Neural progenitor cell (in vitro differentiated cells): ENCODE measurements at regions not wholly inside any gene's neighbourhood (a gene's known extent, or its start where the extent isn't known, plus 50 kb on each side); places are given as distances from the start of the nearest gene placed in this dataset.

Experiments used
- DNase-seq: peaks from one replicate; pipeline ENCODE4 v3.0.0-alpha.2; 2016; ENCODE audit warnings: low spot score
- H2AFZ ChIP-seq: fragments of 200-600 bp; sonication (generic); replicated peaks from 2 replicates; pipeline ENCODE4 v1.6.1; 2016; ENCODE audit warnings: antibody characterized with exemption
- H3F3A ChIP-seq: fragments of 200-600 bp; sonication (generic); 2 replicates; pipeline ENCODE4 v1.6.1; 2016; ENCODE audit warnings: antibody characterized with exemption, low read depth
- H3K27ac ChIP-seq: fragments of 200-600 bp; sonication (generic); 2 replicates; pipeline ENCODE4 v1.5.1; 2016; ENCODE audit warnings: mild to moderate bottlenecking
- H3K27me3 ChIP-seq: fragments of 200-600 bp; sonication (generic); 2 replicates; pipeline ENCODE4 v1.6.1; 2016; ENCODE audit warnings: mild to moderate bottlenecking, moderate library complexity
- H3K36me3 ChIP-seq: fragments of 200-600 bp; sonication (generic); 2 replicates; pipeline ENCODE4 v1.5.1; 2016
- H3K4me1 ChIP-seq: fragments of 200-600 bp; sonication (generic); 2 replicates; pipeline ENCODE4 v1.6.1; 2016; ENCODE audit warnings: mixed run types
- H3K4me2 ChIP-seq: fragments of 200-600 bp; sonication (generic); 2 replicates; pipeline ENCODE4 v1.6.1; 2016
- H3K4me3 ChIP-seq: fragments of 200-600 bp; sonication (generic); 2 replicates; pipeline ENCODE4 v1.5.1; 2016
- H3K79me2 ChIP-seq: fragments of 200-600 bp; sonication (generic); 2 replicates; pipeline ENCODE4 v1.6.1; 2016; ENCODE audit warnings: low read depth
- H3K9ac ChIP-seq: fragments of 200-600 bp; sonication (generic); 2 replicates; pipeline ENCODE4 v1.6.1; 2016
- H3K9me3 ChIP-seq: fragments of 200-600 bp; sonication (generic); 2 replicates; pipeline ENCODE4 v1.5.1; 2016; ENCODE audit warnings: low read depth
- H4K20me1 ChIP-seq: fragments of 200-600 bp; sonication (generic); 2 replicates; pipeline ENCODE4 v1.6.1; 2016; ENCODE audit warnings: low read depth
- H3K27ac Mint-ChIP-seq: 3 replicates; pipeline ENCODE4 v1.8.0; 2021; ENCODE audit warnings: mixed read lengths
- H3K27me3 Mint-ChIP-seq: 2 replicates; pipeline ENCODE4 v1.8.0; 2022; ENCODE audit warnings: low read depth, mild to moderate bottlenecking, inconsistent platforms, moderate library complexity, mixed read lengths; ENCODE audit not compliant: insufficient read depth
- H3K36me3 Mint-ChIP-seq: 3 replicates; pipeline ENCODE4 v1.8.0; 2021; ENCODE audit warnings: mixed read lengths
- H3K4me1 Mint-ChIP-seq: 3 replicates; pipeline ENCODE4 v1.8.0; 2021; ENCODE audit warnings: mixed read lengths
- H3K4me3 Mint-ChIP-seq: 3 replicates; pipeline ENCODE4 v1.8.0; 2021; ENCODE audit warnings: mild to moderate bottlenecking, moderate library complexity, mixed read lengths
- H3K9me3 Mint-ChIP-seq: 3 replicates; pipeline ENCODE4 v1.8.0; 2020; ENCODE audit warnings: mixed read lengths
- EZH2 ChIP-seq: fragments of 200-600 bp; sonication (generic); IDR thresholded peaks from 2 replicates; pipeline ENCODE4 v1.6.1; 2017; ENCODE audit warnings: antibody characterized with exemption, mild to moderate bottlenecking, moderate library complexity
- EZH2phosphoT487 ChIP-seq: fragments of 200-600 bp; sonication (generic); IDR thresholded peaks from 2 replicates; pipeline ENCODE4 v1.6.1; 2017; ENCODE audit warnings: antibody characterized with exemption
- TF ChIP-seq, protein P1 (sequence below): fragments of 200-600 bp; sonication (generic); IDR thresholded peaks from 2 replicates; pipeline ENCODE4 v1.5.1; 2017; ENCODE audit warnings: antibody characterized with exemption, mild to moderate bottlenecking

DNA sequence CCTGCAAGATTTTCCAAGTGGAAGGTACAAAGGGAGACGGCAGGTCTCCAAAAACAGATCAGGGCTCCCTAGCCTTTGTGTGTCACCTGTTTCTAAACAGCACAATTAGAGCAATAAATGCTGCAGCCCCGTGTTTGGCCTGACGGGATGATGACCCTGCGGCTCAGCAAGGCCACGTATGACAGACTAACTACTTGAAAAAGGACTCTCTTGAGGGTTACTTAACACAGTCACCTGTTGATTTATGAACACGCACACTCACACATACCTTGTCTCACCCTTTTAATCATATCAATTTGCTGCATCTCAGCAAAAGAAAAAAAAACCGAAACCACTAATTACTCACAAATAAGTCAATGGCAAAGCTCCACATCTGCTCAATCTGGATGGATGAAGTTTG lies 199.6 kb upstream of the GAS1 start:
- no peak for DNase-seq
- no peak overlapping the region for H2AFZ ChIP-seq
- Mint-ChIP-seq H3K27me3 (no peaks in the 10 kb centered on the region), H3K4me3 (no peak overlapping the region), H3K27ac (no peak overlapping the region), H3K36me3 (peaks cover 1% of the 10 kb centered on the region), H3K9me3 (no peaks in the 10 kb centered on the region), H3K4me1 (peaks cover 5% of the 10 kb centered on the region)
- TF ChIP-seq EZH2, result no peak
- TF ChIP-seq, protein P1, sequence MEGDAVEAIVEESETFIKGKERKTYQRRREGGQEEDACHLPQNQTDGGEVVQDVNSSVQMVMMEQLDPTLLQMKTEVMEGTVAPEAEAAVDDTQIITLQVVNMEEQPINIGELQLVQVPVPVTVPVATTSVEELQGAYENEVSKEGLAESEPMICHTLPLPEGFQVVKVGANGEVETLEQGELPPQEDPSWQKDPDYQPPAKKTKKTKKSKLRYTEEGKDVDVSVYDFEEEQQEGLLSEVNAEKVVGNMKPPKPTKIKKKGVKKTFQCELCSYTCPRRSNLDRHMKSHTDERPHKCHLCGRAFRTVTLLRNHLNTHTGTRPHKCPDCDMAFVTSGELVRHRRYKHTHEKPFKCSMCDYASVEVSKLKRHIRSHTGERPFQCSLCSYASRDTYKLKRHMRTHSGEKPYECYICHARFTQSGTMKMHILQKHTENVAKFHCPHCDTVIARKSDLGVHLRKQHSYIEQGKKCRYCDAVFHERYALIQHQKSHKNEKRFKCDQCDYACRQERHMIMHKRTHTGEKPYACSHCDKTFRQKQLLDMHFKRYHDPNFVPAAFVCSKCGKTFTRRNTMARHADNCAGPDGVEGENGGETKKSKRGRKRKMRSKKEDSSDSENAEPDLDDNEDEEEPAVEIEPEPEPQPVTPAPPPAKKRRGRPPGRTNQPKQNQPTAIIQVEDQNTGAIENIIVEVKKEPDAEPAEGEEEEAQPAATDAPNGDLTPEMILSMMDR, result no peak
- TF ChIP-seq EZH2phosphoT487, result no peak
- H3K4me2 ChIP-seq, result no peak overlapping the region
- no peaks in the 10 kb centered on the region for H3K79me2 ChIP-seq
- no peaks in the 10 kb centered on the region for H3F3A ChIP-seq
- no peaks in the 10 kb centered on the region for H3K9me3 ChIP-seq
- no peak overlapping the region for H3K27ac ChIP-seq
- H3K4me3 ChIP-seq, result no peak overlapping the region
- H3K4me1 ChIP-seq, result no peaks in the 10 kb centered on the region
- H4K20me1 ChIP-seq, result no peaks in the 10 kb centered on the region
- no peaks in the 10 kb centered on the region for H3K36me3 ChIP-seq
- H3K9ac ChIP-seq, result no peak overlapping the region
- H3K27me3 ChIP-seq, result peaks cover 53% of the 10 kb centered on the region

DNA sequence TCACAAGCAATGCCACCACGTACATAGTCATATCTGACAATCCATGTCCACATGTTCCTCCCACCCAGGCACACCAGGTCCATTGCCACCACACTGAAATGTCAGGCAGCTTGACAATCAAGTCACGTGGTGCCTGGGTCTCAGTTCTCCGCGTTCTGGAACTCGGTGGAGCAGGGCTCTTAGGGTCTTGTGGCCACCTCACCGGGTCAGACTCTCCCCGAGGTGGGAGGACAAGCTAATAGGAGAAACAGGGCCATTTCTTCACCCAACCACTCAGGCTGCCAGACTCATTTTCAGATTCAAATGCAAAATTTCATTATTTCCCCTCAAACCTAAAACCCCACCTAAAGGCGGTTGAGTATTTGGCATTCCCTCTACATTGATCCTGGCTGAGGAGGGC lies 200.5 kb upstream of the GAS1 start:
- Histone ChIP-seq H4K20me1 (no peaks in the 10 kb centered on the region), H3K4me1 (no peaks in the 10 kb centered on the region), H3K27ac (no peak overlapping the region), H3F3A (no peaks in the 10 kb centered on the region), H3K9me3 (no peaks in the 10 kb centered on the region), H3K27me3 (peaks cover 53% of the 10 kb centered on the region), H3K36me3 (no peaks in the 10 kb centered on the region), H2AFZ (peak overlapping the region; percentile 77), H3K79me2 (no peaks in the 10 kb centered on the region), H3K4me2 (peak overlapping the region; percentile 36), H3K4me3 (no peak overlapping the region), H3K9ac (no peak overlapping the region)
- Mint-ChIP-seq H3K4me1 (peaks cover 5% of the 10 kb centered on the region), H3K4me3 (peak overlapping the region; percentile 17), H3K27me3 (no peaks in the 10 kb centered on the region), H3K27ac (no peak overlapping the region), H3K9me3 (no peaks in the 10 kb centered on the region), H3K36me3 (peaks cover 1% of the 10 kb centered on the region)
- TF ChIP-seq, protein P1, result no peak
- no peak for TF ChIP-seq EZH2
- TF ChIP-seq EZH2phosphoT487, result no peak
- no peak for DNase-seq

DNA sequence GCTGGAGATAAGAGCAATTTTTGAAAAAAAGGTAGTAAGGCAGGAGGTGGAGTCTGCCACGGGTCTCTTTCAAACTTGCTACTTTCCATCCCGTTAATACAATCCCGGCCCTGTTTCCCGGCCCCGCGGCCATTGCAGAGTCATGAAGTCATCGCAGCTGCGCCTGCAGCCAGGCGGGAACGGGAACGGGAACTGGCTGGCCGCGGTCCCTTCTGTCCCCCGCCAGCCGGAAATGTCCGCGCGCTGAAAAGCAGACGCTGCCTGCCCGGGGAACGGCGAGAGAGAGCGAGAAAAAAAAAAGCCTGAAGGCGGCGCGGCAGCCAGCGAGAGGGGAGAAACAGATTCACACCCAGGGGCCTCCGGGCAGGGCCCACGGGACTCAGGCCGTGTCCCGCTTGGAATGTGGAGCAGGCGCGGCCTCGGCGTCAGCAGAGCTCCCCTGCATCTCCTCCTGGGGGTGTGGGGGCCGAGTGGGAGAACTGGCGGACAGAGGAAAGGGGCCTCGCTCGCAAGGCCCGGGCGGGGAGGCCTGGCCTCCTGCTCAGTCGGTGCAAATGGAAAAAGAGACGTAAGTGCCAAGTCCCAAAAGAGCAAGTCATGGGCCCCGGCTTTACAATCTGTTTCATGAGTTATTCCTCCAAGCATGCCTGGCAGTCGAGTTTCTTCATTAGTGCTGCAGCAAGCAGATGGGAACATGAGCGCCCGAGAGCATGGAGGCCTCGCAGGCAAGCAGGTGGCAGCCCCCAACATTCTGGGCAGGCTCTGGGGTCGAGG lies 201.2 kb upstream of the GAS1 start:
- Mint-ChIP-seq H3K27me3 (no peaks in the 10 kb centered on the region), H3K4me1 (peaks cover 5% of the 10 kb centered on the region), H3K27ac (peak overlapping the region; percentile 97), H3K4me3 (peak overlapping the region; percentile 71), H3K9me3 (no peaks in the 10 kb centered on the region), H3K36me3 (peaks cover 1% of the 10 kb centered on the region)
- Histone ChIP-seq H3K4me2 (peak overlapping the region; percentile 36), H3K9ac (no peak overlapping the region), H3K4me1 (no peaks in the 10 kb centered on the region), H3F3A (no peaks in the 10 kb centered on the region), H3K9me3 (no peaks in the 10 kb centered on the region), H3K27me3 (peaks cover 53% of the 10 kb centered on the region), H2AFZ (peak overlapping the region; percentile 77), H3K4me3 (peak overlapping the region; percentile 4), H3K27ac (no peak overlapping the region), H4K20me1 (no peaks in the 10 kb centered on the region), H3K79me2 (no peaks in the 10 kb centered on the region), H3K36me3 (no peaks in the 10 kb centered on the region)
- TF ChIP-seq, protein P1, result no peak
- peak; percentile 27 for TF ChIP-seq EZH2
- peak; percentile 73 for DNase-seq
